ENCODE measurements at regions not wholly inside any gene's neighbourhood (a gene's known extent, or its start where the extent isn't known, plus 50 kb on each side); places are given as distances from the start of the nearest gene placed in this dataset.

DNA sequence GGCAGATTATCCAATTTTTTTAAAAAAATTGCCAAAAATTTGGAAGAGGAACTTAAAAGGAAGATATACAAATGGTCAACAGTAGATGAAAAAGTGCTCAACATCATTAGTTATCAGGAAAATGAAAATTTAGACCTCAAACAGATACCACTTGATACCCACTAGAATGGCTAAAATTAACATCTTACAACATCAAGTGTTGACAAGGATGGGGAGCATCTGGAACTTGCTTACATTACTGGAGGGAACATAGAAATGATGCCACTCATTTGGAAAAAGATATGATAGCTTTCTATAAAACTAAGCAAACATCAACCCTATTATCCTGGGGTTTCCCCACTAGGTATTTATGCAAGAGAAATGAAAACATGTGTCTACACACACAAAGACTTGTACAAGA lies 284.5 kb upstream of the CHRNA7 start:
- intact Hi-C loops (cut with DNase I), result no loop called here
- no peaks in the 10 kb centered on the region for H3K4me1 ChIP-seq
- H3K27ac ChIP-seq, result no peak overlapping the region
- no peak overlapping the region for H3K4me3 ChIP-seq
- no peak for TF ChIP-seq POLR2A (IDR thresholded peaks at IDR 0.05)
- TF ChIP-seq, protein P1, sequence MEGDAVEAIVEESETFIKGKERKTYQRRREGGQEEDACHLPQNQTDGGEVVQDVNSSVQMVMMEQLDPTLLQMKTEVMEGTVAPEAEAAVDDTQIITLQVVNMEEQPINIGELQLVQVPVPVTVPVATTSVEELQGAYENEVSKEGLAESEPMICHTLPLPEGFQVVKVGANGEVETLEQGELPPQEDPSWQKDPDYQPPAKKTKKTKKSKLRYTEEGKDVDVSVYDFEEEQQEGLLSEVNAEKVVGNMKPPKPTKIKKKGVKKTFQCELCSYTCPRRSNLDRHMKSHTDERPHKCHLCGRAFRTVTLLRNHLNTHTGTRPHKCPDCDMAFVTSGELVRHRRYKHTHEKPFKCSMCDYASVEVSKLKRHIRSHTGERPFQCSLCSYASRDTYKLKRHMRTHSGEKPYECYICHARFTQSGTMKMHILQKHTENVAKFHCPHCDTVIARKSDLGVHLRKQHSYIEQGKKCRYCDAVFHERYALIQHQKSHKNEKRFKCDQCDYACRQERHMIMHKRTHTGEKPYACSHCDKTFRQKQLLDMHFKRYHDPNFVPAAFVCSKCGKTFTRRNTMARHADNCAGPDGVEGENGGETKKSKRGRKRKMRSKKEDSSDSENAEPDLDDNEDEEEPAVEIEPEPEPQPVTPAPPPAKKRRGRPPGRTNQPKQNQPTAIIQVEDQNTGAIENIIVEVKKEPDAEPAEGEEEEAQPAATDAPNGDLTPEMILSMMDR (IDR thresholded peaks at IDR 0.05), result no peak
- peaks cover 0 to 18% (median 0%) of the 10 kb centered on the region in 3 donors for H3K9me3 ChIP-seq
- DNase-seq, result no peak
- no peaks in the 10 kb centered on the region for H3K36me3 ChIP-seq
- H3K27me3 ChIP-seq, result no peaks in the 10 kb centered on the region

DNA sequence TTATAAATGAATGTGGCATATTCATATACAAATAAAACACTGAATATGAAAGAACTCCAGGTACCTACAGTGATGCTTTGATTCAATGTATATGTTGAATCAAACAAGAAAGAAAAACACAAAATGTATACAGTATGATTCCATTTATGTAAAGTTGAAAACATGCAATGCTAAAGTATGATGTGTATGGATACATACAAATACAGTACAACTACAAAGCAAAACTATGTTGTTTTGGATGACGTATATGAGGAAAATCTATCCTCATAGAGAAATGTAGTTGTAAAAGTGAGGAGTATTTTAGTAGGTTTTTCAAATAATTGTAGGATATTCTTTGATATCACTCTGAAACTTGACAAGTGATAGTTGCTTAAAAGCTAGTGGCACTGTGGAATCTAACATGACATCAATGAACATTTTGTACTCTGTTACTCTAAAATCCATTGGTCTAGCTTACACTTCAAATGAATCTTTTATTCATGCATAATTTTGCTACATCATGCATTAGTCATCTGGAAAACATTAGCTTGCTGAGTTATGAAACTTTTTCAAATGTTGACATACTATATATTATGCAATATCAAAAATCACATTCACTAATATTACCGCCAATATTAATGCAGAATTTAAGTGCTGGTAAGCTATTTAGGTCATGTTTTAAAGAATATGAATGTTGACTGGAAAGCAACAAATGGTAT lies 278.1 kb upstream of the CHRNA7 start:
- Histone ChIP-seq H3K4me3 (no peak overlapping the region), H3K9me3 (no peaks in the 10 kb centered on the region), H3K36me3 (no peaks in the 10 kb centered on the region), H3K27me3 (no peaks in the 10 kb centered on the region), H3K4me1 (no peaks in the 10 kb centered on the region), H3K27ac (no peak overlapping the region)
- intact Hi-C loops (cut with DNase I), result no loop called here
- no peak for DNase-seq
- 49 to 60% methylated on average over 2 of the region's 2 CpGs for WGBS, 2 donors
- no peak for TF ChIP-seq POLR2A (IDR thresholded peaks at IDR 0.05)
- TF ChIP-seq, protein P1 (IDR thresholded peaks at IDR 0.05), result no peak

DNA sequence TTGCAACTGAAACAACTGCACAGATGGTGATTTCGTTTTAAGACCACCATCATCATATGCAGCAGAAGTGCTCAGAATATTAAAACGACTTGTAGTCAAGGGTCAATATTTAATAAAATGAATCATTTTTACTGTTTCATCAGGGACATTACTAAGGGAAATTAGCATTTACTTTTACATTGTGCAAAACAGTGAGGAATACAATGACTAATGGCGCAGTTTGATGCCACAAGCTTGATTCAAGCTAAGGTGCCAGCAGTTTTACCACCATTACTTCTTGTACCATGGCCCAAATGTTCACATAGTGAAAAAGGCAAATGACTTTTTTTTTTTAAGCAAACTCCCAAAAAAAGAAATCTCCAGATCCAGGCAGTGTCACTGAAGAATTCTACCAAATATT lies 277.4 kb upstream of the CHRNA7 start:
- DNase-seq, result no peak
- H3K9me3 ChIP-seq, result no peaks in the 10 kb centered on the region
- intact Hi-C loops (cut with DNase I), result no loop called here
- TF ChIP-seq, protein P1 (IDR thresholded peaks at IDR 0.05), result no peak
- TF ChIP-seq POLR2A (IDR thresholded peaks at IDR 0.05), result no peak
- no peaks in the 10 kb centered on the region for H3K27me3 ChIP-seq
- H3K4me3 ChIP-seq, result no peak overlapping the region
- no peak overlapping the region for H3K27ac ChIP-seq
- 60 to 74% methylated on average over 3 of the region's 3 CpGs for WGBS, 2 donors
- no peaks in the 10 kb centered on the region for H3K4me1 ChIP-seq
- H3K36me3 ChIP-seq, result no peaks in the 10 kb centered on the region

DNA sequence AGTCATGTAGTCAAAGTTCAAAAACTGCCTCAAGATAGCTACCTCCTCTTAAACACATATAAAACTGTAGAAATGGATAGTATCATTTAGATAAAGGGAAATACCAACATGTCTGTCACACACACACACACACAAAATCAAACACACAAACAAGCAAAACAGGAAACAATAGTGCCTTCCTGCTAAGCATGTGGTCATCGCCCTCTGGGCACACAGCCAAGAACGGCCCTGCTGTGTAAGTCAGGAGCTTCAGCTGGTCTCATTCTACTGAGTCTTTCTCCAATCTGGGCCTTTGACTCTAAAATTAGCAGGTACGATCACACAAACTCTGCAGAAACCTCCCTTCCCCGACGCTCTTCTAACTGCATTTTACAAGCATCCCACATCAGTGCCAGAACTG lies 272.2 kb upstream of the CHRNA7 start:
- TF ChIP-seq POLR2A (IDR thresholded peaks at IDR 0.05), result no peak
- TF ChIP-seq, protein P1 (IDR thresholded peaks at IDR 0.05), result no peak
- DNase-seq, result no peak
- Histone ChIP-seq H3K36me3 (no peaks in the 10 kb centered on the region), H3K27ac (no peak overlapping the region), H3K4me3 (no peak overlapping the region), H3K9me3 (no peaks in the 10 kb centered on the region), H3K4me1 (no peaks in the 10 kb centered on the region), H3K27me3 (no peaks in the 10 kb centered on the region)
- 30 to 50% methylated on average over 5 of the region's 5 CpGs for WGBS, 2 donors
- intact Hi-C loops (cut with DNase I), result no loop called here

DNA sequence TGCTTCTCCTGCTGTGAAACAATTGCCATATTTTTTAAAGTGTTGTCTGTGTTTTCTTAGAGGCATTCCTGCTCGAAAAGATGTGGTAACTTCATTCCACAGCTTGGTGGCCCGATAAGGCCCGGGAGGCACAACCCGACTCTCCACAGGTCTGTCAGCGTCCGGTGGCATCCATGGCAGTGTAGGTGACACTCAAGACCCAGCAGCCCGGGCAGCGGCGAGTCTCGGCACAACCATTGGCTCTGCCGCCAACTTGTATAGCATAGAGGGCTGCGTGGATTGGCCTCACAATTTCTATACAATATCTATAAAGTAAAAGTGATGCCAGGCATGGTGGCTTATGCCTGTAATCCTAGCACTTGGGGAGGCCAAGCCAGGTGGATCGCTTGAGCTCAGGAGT lies 262.3 kb upstream of the CHRNA7 start:
- intact Hi-C loops (cut with DNase I), result no loop called here
- H3K27ac ChIP-seq, result no peak overlapping the region
- no peak for DNase-seq
- H3K36me3 ChIP-seq, result no peaks in the 10 kb centered on the region
- H3K4me3 ChIP-seq, result no peak overlapping the region
- H3K4me1 ChIP-seq, result no peaks in the 10 kb centered on the region
- no peaks in the 10 kb centered on the region for H3K9me3 ChIP-seq
- H3K27me3 ChIP-seq, result no peaks in the 10 kb centered on the region
- 76 to 94% methylated on average over 9 of the region's 13 CpGs for WGBS, 2 donors
- TF ChIP-seq, protein P1 (IDR thresholded peaks at IDR 0.05), result no peak
- no peak for TF ChIP-seq POLR2A (IDR thresholded peaks at IDR 0.05)
